ENCODE measurements at regions not wholly inside any gene's neighbourhood (a gene's known extent, or its start where the extent isn't known, plus 50 kb on each side); places are given as distances from the start of the nearest gene placed in this dataset.

DNA sequence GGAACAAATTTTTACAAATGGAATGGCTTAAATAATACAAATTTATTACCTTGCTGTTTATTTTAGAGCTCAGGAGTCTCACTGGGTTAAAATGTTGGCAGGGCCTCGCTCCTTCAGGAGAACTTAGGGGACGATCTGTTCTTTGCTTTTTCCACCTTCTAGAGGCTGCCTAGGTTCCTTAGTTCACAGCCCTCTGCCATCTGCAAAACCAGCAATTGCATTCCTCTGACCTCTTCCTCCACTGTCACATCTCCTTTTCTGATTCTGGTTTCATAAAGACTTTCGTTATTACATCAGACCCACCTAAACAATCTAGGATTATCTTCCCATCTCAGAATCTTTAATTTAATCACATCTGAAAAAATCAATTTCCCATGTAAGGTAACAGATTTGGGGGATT, 249.6 kb upstream of the SPRY2 start:
- DNase-seq (ENCODE audit: low spot score), result no peak

DNA sequence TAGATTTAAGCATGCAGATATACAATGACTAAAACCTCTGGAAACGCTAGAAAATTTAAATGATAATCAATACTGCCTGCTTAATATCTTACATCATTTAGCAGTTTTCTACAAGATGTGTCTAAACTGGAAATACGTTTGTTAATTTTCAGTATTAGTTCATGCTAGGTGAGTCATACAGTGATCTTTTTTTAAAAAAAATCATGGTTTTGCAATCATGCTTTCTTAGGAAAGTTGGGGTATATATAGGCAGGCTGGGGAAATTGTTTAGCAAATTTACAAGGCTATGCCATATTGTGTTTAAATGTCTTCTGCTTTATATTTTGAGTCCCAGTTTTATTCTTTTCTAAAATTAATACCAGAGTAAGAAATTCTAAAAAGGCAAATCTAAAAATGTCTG, 245.4 kb upstream of the SPRY2 start:
- no peak for DNase-seq (ENCODE audit: low spot score)

DNA sequence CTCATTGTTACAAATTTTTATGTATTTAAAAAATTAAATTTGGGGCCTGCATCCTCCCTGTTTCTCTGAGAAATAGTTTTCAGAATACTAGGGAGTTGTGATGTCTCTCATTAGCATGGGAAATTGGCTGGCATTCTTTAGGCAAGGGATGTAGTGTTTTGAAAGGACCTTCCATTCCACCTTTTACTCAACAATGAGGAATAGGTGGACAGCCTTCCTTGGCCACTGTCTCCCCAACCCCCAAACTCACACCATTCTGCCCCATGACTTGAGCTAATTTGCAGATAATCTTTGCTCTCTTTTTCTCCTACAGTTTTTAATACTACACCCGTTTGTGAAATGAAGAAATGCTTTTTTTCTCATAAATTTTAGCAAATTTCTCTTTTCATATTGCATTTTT, 244.6 kb upstream of the SPRY2 start:
- DNase-seq (ENCODE audit: low spot score), result no peak

DNA sequence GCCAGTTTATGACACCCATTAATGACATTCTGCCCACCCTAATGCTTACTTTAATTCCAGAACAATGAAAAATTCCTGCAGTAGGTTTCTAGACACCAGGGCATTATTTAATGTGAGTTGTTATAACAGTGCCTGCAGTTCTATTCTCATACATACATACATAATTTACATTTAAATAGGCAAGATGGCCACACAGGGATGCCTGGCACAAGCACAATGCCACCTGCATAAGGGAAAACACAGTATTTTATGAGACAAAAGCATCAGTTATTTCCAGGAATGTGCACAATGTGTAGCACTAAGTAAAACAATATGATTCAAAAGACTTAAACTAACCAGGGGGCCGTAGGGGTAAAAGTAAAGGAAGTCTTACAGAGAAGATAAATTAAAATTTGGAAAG, 243.9 kb upstream of the SPRY2 start:
- no peak for DNase-seq (ENCODE audit: low spot score)

DNA sequence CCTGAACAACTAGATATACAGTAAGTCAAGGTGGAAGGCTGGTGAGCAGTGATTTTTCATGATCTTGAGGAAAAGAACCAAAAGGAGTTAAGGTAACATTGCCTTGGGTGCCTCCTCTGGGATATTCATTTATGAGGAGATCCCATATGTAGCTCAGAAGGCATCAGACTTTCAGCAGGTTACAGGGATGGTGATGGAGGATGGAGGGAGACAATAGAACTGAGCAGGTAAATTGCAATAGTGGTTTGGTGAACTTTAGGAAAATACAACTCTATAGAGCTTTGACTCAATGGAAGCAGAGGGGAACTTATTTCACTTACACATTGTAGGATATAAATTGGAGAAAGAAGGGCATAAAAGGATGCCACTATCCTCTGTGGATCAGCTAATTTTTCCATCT, 243.4 kb upstream of the SPRY2 start:
- no peak for DNase-seq (ENCODE audit: low spot score)

DNA sequence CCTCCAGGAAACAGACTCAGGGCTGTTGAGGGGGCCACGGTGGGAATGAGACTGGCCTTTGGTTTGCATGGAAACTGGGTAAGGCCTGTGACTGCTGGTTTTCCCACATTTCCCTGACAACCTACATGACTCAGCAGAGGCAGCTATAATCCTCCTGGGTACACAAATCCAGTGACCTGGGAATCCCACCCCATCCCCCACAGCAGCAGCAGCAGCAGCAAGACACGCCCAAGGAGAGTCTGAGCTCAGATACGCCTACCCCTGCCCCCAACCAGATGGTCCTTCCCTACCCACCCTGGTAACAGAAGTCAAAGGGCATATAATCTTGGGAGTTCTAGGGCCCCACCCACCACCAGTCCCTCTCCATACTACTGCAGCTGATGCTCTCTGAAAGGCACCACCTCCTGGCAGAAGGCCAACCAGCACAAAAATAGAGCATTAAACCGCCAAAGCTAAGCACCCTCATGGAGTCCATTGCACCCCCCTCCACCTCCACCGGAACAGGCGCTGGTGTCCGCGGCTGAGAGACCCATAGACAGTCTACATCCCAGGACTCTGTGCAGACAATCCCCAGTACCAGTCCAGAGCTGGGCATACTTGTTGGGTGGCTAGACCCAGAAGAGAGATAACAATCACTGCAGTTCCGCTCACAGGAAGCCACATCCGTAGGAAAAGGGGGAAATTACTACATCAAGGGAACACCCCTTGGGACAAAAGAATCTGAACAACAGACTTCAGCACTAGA, 237.2 kb upstream of the SPRY2 start:
- no peak for DNase-seq (ENCODE audit: low spot score)

DNA sequence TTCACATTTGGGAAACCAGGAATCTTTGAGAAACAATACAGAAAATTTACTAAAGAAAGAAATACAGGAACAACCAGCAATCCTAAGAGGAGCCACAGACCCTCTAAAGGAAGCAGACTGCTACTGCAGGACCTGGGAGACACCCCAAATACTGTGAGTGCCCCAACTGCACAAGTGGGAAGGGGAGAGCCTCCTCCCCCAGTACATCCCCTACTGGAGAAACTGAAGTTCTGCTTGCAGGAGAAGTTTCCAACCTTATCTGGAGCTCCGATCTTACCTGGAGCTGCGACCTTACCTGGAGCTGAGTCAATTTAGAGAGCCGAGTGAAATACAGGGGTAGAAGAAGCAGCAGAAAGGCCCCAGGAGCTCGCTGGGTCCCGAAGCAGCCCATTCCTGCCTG, 236.4 kb upstream of the SPRY2 start:
- DNase-seq (ENCODE audit: low spot score), result no peak

DNA sequence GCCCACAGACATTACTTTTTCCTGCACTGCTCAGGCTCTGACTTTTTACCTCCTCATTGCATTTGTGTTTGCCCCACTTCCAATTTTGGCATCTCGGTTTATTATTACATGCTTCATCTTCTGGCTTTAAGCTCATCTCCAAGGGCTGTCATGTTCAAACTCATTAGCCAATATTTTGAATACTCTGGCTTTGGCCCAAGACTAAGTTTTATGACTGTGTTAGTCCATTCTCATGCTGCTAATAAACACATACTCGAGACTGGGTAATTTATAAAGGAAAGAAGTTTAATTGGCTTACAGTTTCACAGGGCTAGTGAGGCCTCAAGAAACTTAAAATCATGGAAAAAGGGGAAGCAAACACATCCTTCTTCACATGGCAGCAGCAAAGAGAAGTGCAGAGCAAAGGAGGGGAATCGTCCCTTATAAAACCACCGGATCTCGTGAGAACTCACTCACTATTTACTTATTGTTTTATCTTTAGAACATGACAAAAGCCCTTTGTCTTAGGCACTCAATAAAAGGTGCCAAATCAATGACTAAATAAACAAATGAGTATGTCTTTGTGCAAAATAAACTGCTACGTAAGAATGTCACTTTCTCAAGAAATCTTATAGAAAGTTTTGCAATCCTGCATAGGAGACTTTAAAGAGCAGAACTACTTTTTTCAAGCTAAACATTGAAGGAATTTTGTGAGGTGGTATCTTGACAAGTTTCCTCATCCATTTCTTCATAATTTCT, 233.4 kb upstream of the SPRY2 start:
- no peak for DNase-seq (ENCODE audit: low spot score)

DNA sequence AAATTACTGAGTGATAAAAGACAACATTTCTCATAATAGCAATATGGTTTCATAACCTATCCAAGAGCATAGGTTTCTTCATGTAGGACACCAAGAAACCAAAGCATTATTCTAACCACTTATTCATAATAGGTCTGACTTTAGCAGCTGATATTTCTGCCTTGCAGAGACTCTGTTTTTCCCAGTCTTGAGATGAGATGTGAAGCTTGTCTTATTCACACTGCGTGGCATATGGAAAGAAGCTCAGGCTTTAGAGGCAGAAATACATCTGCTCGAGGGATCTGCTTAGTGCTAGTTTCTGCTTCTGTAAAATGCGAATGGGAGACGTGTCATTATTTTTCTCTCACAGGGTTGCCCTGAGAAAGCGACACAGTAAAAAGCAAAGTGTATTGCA, 232.0 kb upstream of the SPRY2 start:
- no peak for DNase-seq (ENCODE audit: low spot score)

DNA sequence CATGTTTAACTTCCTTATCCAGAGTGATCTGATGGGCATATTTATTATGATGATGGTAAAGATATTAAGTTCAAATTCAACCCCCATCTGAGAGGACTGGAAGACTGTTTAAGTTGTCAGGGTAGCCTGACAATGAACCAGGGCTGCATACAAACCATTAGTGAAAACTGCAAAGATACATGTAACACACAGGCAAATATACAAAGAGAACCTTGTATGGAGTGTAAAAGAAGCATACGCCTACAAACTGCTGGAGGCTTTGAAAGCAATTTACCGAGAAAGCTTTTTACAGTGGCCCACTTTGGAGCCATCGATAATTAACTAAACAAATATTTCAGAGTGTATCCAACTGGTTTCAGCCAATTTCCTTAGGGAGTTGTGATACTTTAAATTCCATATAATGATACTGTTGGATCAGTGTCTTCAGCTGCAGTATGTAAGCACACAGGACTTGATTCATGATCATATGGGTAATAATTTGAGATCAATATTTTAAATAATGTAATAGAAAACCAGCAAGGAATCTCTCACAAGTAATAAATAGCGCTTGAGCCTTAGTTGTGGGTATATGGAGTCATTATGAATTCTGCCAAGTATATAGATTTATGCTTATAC, 231.5 kb upstream of the SPRY2 start:
- no peak for DNase-seq (ENCODE audit: low spot score)

DNA sequence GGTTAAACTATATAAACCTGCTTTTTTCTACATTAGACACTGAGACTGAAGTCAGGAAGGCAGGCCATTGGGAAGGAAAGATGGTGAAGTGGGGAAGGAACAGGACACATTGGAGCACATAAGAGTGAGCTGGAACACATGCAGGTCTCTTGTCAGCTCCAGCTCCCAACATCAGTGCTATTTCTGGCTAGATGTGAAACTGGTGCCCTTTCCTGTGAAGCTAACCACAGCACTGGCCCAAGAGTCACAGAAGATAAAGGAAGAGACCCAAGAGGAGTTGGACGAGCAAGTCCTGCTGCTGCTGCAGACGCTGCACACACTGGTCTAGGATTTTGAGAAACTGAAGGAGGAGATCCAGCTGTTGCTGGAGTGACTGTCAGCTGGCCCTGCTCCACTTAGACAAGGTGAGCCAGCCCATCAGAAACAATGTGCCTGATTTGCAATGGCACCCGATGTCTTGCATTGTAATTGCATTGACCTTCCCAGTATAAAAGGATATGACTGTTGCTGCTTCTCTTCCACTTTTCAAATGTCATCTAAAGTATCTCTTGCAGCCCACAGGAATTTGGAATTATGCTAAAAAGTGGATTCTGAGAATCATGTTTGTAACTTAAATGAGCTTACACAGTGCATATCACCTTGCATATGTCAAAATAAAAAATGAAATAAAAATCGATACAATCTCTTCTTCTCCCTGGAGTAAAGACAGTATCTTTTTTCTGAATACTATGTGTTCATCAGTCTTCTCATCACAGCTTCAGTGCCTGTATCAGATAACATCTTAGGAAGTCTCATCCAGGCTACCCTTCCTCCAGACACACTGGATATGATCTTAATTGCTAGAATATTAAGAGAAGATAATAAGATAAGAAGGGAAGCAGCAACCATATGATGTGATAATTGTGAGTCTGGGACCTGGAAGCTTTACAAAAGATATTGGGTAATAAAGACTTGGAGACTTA, 230.7 kb upstream of the SPRY2 start:
- no peak for DNase-seq (ENCODE audit: low spot score)

DNA sequence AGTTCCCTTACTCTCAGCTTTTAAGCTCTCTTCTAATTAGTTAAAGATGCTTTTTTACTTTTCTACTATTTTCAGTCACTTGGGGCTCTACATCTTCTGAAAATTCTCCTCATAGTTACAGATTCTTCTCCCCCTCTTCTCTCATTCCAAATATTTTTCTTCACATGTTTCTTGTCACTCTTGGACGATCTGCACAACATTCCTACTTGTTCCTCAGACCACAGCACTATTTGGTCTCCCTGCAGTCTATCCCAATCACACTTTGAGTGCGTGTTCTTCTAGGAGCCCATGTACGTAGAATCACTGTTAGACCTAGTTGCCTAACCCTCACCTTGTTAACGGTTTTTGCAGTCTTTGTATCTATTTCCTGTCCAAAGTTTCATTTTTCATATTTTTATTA, 222.5 kb upstream of the SPRY2 start:
- DNase-seq (ENCODE audit: low spot score), result no peak

DNA sequence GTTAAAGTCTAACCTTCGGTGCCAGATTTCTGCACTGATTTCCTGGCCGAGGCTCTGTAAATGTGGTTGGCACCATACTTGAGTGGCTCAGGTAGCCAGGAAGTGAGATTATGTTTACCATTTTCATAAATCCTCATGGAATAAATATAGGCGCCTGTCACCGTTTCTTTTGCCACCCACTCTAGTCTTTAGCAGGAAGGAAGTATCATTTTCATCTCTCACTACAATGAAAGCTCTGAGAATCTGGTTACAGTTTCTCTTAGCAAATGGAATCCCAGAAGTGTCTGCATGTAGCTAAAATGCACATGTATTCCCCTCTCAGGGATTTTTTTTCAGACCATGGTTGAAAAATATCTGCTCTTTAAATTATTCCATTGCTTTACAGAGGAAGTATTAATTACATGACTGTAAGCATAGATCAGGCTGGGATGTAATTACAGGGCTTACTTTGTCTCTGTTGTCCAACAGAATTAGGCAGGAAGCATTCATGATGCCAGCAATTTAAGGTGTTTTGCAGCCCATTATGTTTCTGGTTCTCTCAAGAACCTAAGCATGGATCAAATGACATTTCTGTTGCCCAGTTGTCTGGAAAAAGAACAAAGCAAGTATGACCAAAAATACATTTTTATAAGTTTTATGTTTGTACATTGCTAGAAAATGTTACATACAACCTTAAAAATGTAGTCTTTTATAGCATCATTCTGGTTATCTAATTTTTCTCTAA, 221.7 kb upstream of the SPRY2 start:
- no peak for DNase-seq (ENCODE audit: low spot score)

DNA sequence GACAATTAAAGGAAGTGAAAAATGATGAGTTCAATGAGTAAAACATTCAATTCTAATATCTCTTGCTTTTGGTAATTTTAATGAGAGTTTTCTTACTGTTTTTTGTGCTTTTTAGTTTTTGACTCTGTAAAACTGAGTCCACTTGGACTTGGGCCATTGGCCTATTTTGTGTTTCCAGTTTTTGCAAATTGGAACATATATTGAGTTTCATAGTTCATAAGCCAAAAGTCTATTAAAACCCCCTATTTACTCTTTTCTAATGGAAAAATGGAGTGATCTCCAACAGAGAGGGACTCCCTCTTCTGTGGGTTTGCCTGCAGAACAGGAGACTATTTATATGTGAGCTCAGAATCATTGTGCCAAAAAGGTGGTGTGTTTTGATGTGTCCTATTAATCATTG, 219.7 kb upstream of the SPRY2 start:
- DNase-seq (ENCODE audit: low spot score), result no peak

DNA sequence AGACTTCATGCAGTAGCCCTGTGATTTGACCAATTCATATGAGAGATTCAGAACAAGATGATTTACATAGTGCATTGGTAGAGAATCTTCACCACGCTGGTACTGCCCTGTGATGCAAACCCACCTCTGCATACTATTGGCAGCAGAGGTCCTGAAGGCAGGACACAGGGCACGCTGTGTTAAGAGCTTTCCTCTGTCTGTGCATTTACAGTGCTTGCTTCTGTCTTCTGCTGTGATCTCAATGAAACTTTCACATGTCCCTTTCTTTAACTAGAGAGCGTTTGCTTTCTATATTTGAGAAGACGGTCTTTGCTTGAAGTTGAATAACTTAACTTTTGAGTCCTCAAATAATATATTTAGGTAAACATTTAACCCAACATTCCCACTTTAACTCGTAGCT, 219.0 kb upstream of the SPRY2 start:
- no peak for DNase-seq (ENCODE audit: low spot score)

DNA sequence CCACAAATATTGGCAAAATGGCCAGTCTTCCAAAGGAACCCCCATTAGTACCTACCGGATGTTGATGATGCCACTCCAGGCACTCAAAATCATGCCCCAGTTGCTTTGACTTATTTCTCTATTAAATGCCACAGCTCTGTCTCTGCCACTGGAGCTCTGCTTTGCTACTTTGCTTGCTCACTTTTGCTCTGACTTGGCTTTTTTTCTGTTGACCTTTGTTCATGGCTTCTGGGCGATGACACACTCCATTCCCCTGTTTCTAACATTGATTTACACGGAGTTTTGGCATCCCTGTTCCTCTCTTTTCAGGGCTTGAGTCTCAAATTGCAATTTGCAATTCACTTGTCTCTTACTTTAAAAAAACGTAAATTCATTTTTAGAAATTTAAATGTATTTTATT, 217.1 kb upstream of the SPRY2 start:
- DNase-seq (ENCODE audit: low spot score), result no peak

DNA sequence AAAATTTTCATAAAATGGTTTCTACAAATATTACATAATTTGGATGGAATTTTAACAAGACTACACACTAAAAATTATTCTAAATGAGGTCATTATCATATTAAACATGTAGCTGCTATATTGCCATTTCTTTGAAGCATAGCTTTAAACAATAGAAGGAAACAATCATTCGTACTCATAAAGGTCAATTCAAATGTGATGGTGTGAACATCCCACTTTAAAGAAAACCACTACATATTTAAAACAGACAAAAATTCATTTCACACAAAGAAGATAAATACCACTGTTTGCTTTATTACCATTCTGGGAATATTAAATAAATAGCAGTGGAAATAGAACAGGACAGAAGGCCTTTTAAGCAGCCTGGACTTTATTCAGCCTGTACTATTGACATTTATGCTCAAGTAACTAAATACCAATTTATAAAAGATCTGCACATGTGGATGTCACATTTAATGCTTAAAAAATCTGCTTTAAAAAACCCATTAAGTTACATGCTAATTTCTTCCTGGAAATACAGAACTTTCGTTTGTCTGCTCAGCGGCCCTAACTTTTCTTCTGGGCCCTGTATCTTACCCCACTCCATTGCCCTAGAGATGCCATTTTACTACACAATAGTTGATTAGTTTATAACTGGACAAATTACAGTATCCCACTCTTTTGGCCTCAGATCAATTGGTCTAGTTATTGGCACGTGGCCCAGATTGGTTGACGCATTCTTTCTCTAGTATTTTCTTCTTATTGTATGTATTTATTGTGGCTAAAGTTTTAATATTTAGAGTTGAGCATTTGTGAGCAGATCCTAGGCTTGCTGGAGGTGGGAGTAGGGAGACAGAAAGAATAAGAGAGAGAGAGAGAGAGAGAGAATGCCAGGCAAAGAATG, 215.1 kb upstream of the SPRY2 start:
- no peak for DNase-seq (ENCODE audit: low spot score)

DNA sequence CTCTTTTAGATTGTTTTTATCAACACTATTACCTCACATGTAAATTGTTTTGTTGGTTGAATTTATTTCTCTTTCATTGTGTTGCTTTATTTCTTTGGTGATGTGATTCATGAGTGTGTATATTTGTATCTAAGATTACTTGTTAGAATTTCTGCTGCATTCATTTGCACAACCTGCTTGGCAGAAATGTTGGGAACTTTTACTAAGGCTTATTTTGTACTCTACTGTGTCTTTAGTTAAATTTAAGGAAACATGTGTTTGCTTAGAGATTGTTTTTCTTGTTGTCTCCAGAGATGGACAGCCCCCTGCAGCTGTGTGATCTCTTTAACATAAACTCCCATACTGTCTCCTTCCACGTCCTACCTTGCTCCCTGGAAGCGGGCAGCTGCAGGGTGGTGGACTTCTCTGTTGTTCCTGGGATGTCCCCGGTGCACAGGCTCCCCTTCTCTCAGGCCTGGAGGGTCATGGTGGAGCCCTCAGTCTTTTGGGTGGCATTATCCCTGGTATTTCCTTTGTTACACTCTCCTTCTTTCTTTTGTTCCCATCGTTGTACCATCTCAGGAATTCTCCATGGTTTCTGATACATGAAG, 212.0 kb upstream of the SPRY2 start:
- DNase-seq (ENCODE audit: low spot score), result no peak

DNA sequence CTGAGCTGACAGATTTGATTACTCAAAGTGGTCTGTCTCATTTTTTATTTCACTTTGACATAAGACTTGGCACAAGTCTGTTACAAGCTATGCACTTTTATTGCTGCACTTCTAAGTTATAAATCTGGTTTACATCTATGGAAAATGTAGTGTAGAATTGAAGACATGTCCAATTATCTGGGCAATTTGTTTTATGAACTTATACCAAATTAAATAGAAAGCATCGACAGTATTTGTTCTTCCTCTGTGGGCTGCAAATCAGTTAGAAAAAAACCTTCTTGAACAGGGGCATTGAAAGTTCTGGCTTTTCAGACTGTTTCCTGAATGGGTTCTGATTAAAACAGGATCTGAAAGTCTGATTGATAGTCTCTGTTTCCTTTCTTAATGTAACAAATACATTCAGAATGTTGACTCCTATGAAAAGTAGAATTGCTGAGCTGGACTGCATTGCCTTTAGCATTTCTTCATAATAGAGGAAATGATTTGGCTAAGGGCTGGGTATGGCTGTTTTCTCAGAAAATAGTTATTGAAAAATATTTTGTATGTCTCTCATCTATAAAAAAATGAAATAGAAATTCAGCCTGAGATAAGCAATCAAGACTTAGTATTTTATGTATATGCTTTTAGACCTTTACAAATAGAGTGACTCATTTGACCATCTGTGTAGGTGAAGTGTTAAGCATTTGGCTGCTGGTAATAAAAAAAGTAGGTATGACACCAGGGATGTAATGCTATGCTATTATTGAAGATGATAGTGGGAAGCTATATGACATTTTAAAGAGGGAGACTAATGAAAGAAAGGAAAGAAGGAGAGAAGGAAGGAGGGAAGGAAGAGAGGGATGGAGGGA, 210.9 kb upstream of the SPRY2 start:
- no peak for DNase-seq (ENCODE audit: low spot score)

All from activated CD4-positive, alpha-beta T cell treated with anti-CD3 and anti-CD28 coated beads, Interleukin-2, Interleukin-4, amounts not matched to agents 100 ng/mL and 50 ng/mL, durations not matched to agents 16 hours and 8 hours (primary cell).